ENCODE measurements at regions not wholly inside any gene's neighbourhood (a gene's known extent, or its start where the extent isn't known, plus 50 kb on each side); places are given as distances from the start of the nearest gene placed in this dataset.

DNA sequence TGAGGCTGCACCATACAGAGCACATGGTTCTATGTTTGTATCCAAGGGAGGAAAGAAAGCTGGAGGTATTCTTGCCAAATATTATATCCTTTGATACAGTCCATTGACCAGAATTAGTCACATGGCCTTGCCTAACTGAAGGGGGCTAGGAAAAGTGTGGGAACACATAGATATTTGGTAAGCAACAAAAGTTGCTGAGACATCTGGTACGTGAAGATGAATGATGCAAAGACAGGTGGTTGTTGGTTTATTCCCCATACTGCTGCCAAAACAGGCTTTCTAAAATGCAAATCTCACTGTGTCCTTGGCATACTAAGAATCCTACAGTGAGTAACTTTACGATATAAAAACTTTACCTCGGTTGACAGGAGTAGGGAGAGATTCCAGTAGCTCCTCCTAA lies 162.2 kb downstream of the VGLL3 start:
- TF ChIP-seq, protein P1, sequence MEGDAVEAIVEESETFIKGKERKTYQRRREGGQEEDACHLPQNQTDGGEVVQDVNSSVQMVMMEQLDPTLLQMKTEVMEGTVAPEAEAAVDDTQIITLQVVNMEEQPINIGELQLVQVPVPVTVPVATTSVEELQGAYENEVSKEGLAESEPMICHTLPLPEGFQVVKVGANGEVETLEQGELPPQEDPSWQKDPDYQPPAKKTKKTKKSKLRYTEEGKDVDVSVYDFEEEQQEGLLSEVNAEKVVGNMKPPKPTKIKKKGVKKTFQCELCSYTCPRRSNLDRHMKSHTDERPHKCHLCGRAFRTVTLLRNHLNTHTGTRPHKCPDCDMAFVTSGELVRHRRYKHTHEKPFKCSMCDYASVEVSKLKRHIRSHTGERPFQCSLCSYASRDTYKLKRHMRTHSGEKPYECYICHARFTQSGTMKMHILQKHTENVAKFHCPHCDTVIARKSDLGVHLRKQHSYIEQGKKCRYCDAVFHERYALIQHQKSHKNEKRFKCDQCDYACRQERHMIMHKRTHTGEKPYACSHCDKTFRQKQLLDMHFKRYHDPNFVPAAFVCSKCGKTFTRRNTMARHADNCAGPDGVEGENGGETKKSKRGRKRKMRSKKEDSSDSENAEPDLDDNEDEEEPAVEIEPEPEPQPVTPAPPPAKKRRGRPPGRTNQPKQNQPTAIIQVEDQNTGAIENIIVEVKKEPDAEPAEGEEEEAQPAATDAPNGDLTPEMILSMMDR (IDR thresholded peaks at IDR 0.05) = no peak
- TF ChIP-seq POLR2A (IDR thresholded peaks at IDR 0.05) = no peak
